ENCODE measurements at regions not wholly inside any gene's neighbourhood (a gene's known extent, or its start where the extent isn't known, plus 50 kb on each side); places are given as distances from the start of the nearest gene placed in this dataset.
"Not testable (repeated sequence)": the region's sequence is repeated elsewhere in the genome, so short reads cannot be mapped to it uniquely, and the experiment has no call there.

DNA sequence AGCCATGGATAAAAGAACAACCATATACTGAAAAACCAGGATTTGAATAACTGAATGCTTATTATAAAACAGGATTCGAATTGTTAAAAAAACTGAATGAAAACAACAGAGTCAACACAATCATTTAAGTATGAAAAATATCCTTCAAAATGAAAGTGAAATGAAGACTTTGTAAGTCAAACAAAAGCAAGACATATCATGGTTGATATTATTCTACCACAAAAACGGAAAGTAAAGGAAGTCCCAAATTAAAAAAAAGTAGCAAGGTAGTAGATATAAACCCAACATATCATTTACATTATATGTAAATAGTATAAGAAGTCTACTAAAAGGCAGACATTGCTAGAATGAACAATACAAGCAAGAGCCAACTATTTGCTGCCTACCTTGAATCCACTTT lies 63.1 kb upstream of the POTEC start:
- not testable (repeated sequence) for DNase-seq (ENCODE audit: low spot score)

DNA sequence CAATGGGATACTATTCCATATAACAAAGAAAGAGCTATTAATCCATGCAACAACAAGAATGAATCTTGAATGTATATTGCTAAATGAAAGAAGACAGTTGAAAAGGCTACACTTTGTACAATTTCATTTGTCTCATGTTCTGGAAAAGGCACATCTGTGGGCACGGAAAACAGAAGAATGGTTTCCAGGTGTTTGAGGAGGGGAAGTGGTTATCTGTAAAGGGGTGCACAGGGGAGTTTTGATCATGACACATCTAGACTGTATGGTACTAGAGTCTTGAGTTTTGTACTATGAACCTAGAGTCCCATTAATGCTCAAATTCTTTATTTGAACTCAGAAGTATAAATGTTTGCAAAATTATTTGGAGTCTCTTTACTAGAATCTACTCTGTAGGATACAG lies 64.0 kb upstream of the POTEC start:
- DNase-seq (ENCODE audit: low spot score) = not testable (repeated sequence)

DNA sequence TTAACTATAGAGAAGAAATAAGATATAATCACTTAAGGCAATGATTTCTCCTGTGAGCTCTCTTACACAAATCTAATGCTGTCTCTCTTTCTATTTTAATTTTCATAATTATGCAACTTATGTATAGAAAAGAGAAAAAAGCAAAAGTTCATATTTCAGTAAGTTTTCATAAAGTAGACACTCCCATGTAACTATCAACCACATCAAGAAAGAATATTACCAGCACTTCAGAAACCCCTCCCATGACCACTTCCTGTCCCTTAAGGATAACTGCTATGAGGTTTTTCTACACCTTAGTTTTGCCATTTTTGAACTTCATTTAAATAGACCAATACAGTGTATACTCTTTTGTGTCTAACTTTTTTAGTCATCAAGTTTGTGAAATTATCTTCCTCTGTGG lies 69.0 kb upstream of the POTEC start:
- not testable (repeated sequence) for DNase-seq (ENCODE audit: low spot score)

DNA sequence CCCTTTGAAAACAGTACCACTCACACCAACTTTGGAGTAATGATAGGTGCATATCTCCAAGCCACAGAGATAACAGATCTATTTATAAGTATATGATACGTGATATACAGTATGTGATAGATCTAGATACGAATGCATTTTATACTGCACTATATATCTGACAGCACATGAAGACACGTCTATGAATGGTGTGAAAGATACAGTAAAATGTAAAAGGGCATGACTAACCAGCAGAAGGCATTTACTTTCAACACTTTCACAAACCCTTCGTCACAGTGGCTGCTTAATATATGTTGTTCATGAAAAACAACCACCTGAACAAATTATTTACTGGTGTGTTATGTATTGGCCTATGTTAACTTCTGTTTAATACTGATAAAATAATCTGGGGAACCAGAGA lies 71.1 kb upstream of the POTEC start:
- DNase-seq (ENCODE audit: low spot score) = not testable (repeated sequence)

DNA sequence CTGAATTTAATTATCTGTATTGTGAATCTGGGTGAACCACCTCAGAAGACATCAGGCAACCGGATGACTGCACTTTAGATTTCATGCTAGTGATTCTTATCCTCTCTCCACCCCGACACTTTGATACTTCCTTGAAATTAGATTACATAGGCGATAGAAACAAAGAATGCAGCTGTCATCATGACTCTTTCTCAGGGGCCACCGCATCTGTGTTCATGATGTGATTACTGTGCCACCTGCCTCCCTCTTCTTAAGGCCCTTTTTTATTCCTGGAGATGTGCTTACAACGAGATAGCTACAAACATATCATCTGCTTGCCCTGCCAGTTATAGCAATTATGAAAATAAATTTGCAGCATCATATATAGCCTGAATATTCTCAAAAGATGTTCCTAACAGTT lies 83.9 kb upstream of the POTEC start:
- DNase-seq (ENCODE audit: low spot score) = not testable (repeated sequence)

DNA sequence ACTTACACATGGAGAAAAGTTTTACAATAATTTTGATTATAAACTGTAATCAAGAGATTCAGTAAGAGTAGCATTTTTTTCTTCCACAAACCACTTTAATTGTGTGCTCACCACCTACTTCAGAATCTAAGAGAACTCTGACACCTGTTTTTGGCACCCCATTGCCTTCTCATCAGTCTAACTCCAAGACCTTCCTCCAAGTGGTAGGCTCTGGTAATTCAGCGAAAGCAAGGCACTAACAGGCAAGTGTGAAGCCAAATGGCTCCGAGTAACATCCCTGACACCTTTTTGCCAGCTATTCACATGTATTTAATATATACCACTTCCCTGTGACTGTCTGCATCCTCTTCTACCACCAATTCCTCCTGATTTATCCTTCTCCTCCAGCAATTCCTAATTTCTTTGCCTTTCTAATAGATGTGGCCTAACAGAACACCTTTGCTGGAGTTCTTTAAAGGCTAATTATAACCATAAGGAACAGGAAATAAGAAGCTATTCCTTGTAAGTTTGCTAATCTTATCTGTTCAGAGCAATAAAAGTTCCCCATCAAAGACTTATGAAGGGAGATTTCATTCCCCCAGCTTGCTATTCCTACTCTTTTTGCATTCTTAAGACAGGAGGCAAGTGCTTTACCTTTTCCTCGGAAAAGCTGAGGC lies 85.1 kb upstream of the POTEC start:
- DNase-seq (ENCODE audit: low spot score) = peak; percentile 0

DNA sequence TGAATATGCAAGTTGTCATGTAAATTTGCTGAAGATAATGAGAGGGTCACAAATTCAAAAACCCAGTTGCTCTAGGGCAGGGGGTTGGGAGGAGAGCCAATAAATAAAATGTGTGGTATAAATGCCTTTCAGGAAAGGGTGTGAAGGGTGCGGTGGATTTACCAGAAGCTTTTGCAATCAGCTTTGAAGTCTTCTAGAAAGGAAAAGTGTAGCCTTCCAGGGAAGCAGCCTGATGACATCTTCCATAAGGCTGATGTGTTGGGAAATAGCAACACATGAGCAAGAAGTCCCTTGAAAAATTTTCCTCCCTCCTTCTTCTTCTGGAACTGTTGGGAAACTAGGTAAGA lies 85.6 kb upstream of the POTEC start:
- DNase-seq (ENCODE audit: low spot score) = not testable (repeated sequence)

DNA sequence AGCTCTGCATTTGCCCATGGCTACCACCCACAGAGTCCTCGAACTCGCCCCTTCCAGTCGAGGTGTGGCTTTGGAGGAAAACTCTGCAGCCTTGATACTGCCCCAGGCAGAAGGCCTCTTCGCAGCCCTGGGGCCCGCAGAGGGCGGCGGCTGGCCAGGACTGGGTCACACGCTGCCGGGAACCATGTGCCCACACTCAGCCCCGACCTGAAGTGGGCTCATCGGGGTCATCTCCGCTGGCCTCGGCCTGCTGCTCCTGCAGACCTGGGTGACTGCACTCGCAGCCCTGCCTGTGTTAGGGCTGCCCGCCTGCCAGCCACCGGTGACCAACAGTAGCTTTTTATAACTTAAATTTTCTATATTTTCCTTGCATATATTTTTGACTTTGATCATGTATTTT lies 89.6 kb upstream of the POTEC start:
- not testable (repeated sequence) for DNase-seq (ENCODE audit: low spot score)

DNA sequence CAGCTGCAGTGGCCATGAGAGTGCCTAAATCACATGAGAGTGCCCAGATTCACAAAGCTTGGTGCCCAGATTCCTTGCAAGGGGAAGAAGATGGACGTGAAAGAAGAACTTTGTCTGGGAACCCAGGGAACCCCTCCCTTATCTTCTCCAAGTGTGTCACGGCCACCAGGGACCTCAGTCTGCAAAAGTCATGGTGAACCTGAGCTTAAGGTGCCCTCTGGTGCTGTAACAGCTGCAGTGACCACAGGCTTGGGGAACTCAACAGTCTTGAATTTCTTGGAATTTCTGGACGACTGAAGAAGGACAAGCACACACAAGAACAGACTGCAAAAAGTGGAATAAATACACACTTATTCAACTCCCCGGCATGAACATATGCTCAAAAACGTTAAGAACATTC lies 94.6 kb upstream of the POTEC start:
- not testable (repeated sequence) for DNase-seq (ENCODE audit: low spot score)

DNA sequence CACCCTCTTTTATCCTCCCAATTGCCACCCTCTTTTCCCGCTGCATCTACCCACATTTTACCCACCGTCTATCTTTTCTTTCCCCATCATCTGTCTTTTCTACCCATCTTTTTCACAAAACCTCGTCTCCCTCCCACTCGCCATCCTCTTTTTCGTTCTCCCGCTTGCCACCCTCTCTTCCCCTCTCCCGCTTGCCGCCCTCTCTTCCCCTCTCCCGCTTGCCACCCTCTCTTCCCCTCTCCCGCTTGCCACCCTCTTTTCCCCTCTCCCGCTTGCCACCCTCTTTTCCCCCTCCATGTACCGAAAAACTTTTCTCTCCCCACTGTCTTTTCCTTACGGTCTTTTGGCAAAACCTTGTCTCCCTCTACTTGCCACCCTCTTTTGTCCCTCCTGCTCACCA lies 97.7 kb upstream of the POTEC start:
- not testable (repeated sequence) for DNase-seq (ENCODE audit: low spot score)

DNA sequence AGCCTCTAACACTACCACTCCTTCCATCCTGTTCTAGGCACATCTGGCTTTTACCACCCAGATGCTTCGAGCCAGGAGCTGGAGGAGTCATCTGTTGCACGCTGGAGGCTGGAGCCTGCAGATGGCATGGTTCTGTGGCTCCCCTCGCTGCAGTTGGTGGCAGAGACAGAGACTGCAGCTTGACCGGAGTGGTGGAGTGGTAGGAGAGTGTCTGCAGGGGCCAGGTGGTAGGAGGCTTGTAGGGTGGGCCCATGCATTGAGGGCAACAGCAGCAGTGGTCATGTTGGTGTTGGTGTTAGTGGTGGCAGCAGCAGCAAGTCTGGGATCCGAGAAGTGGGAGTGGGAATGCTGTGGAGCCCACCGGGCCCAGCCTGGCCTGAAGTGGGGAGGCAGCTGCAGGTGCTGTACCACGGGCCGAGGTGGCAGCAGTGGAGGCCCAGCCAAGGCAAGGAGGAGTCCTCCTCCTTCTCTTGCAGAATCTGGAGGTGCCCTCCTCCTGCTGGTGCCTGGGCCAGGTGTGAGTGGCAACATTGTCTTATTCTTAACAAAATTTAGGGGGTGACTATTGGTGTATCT lies 100.4 kb upstream of the POTEC start:
- not testable (repeated sequence) for DNase-seq (ENCODE audit: low spot score)

DNA sequence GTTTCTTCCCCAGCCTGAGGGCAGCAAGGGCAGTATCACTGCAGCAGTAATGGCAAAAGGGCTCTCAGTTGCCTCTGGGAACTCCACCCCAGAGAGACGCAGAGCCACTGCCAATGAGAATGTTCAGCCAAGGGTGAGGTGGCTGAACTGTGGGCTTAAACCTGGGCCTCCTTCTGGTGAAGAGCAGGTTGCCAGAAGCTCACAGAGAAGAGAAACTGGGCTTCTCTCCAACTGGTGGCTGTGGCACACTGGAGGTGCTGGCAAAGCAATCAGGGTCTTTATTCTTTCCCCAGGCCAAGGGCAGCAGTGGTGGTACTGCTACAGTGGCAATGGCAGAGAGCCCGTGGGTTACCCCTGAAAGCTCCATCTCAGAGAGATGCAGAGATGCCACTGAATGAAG lies 54.9 kb upstream of the ANKRD30B start:
- not testable (repeated sequence) for DNase-seq (ENCODE audit: low spot score)

DNA sequence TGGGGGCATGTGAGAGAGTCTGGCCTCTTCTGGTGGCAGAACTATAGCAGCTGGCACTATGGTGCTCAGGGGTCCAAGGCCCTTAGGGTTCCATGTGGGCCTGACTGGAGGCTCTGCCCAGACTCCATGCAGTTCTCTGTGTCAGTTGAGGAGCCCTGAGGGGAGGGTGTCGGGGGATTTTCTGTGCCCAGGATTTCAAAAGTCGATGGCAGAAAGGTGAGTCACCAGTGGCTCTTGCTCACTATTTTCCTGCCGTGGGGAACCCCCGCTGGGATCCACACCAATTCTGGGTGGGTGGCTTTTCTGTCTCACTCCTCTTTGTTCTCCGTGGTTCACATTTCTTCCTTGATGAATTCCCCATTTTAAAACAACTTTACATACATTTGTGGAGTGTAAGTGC lies 54.1 kb upstream of the ANKRD30B start:
- not testable (repeated sequence) for DNase-seq (ENCODE audit: low spot score)

DNA sequence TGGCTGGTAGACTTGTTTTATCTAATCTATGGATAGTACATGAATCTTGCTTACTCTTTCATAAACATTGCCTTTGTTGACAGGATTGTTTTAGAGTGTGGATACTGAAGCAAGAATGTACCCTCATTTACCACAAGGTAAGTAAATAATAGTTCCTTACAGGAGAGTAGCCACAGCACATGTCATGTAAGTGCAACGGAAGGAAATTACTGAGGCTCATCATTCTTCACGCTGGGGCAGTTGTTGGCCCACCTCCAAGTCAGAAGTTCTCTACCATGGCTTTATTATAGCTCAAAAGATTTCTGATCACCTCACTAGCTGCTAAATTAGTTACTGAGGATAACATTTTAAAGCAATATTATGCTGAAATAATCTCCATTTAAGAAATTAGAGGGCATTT lies 50.0 kb upstream of the ANKRD30B start:
- not testable (repeated sequence) for DNase-seq (ENCODE audit: low spot score)
